Endothelial cell of umbilical vein (primary cell): ENCODE measurements at regions not wholly inside any gene's neighbourhood (a gene's known extent, or its start where the extent isn't known, plus 50 kb on each side); places are given as distances from the start of the nearest gene placed in this dataset.
"Not testable (repeated sequence)": the region's sequence is repeated elsewhere in the genome, so short reads cannot be mapped to it uniquely, and the experiment has no call there.

Experiments used
- BruUV-seq: library from RNA; stranded (reverse); fragments of 400-500 nt; replicated peaks from 2 replicates; lab custom pipeline; 2021; lab: Mats Ljungman, UMichigan
- CTCF ChIA-PET: fragments of 300-600, 350-600 bp; sonication (Branson Sonifier 250); formaldehyde crosslinking; loops from one replicate; lab custom pipeline; 2021; ENCODE audit warnings: antibody characterized with exemption, inconsistent platforms; lab: Charles Lee
- POLR2A ChIA-PET: fragments of 300-600, 350-600 bp; sonication (Branson Sonifier 250); formaldehyde crosslinking; loops from one replicate; lab custom pipeline; 2021; ENCODE audit warnings: antibody characterized with exemption, inconsistent platforms; lab: Charles Lee
- DNase-seq: peaks from one replicate; pipeline ENCODE4 v3.0.0-alpha.2; 2011; ENCODE audit warnings: low read depth, low spot score
- FAIRE-seq: peaks from 2 replicates; lab custom pipeline; 2011; peaks lifted over from hg19 to GRCh38; lab: Jason Lieb, UNC
- H2AFZ ChIP-seq: 2 replicates; pipeline ENCODE4 v1.6.0; 2012; ENCODE audit warnings: low read depth, low read length, control low read depth, inconsistent platforms
- H3K27ac ChIP-seq: 2 replicates; pipeline ENCODE4 v1.5.1; 2011; ENCODE audit warnings: low read depth, mild to moderate bottlenecking, control low read depth, low read length, moderate library complexity; ENCODE audit not compliant: insufficient read depth
- H3K27me3 ChIP-seq, 2 experiments: 2 replicates each; pipeline versions ENCODE4 v1.6.0 to v1.6.1; 2011; ENCODE audit warnings: low read length in 2 of 2, mixed read lengths in 1 of 2; ENCODE audit not compliant: control insufficient read depth in 2 of 2, insufficient read depth in 2 of 2
- H3K36me3 ChIP-seq, 2 experiments: 2 replicates in 1 of 2; 3 replicates in 1 of 2; pipeline ENCODE4 v1.5.1; 2011; ENCODE audit warnings: low read length in 2 of 2, mild to moderate bottlenecking in 1 of 2, moderate library complexity in 1 of 2; ENCODE audit not compliant: control insufficient read depth in 2 of 2, insufficient read depth in 2 of 2; ENCODE audit errors: extremely low read depth in 1 of 2
- H3K4me1 ChIP-seq: 3 replicates; pipeline ENCODE4 v1.5.1; 2011; ENCODE audit warnings: mild to moderate bottlenecking, low read length; ENCODE audit not compliant: control insufficient read depth, insufficient read depth; ENCODE audit errors: extremely low read depth
- H3K4me2 ChIP-seq: 2 replicates; pipeline ENCODE4 v1.6.1; 2011; ENCODE audit warnings: low read length, control low read depth, mixed read lengths; ENCODE audit not compliant: insufficient read depth
- H3K4me3 ChIP-seq, 3 experiments: fragments of 200-600 bp in 1 of 3; sonication (generic), shearing (Covaris generic) in 1 of 3; replicated peaks in 1 of 3; 2 replicates each; pipeline ENCODE4 v1.5.1; 2011 to 2016; ENCODE audit warnings: control low read depth in 3 of 3, low read length in 3 of 3, mild to moderate bottlenecking in 2 of 3, inconsistent platforms in 1 of 3, low read depth in 1 of 3, moderate library complexity in 1 of 3; ENCODE audit not compliant: insufficient read depth in 1 of 3
- H3K79me2 ChIP-seq: 2 replicates; pipeline ENCODE4 v1.6.0; 2012; ENCODE audit warnings: low read length, inconsistent platforms; ENCODE audit not compliant: control insufficient read depth, insufficient read depth
- H3K9ac ChIP-seq: replicated peaks from 2 replicates; pipeline ENCODE3; 2011; ENCODE audit warnings: low read length, control low read depth; ENCODE audit not compliant: insufficient read depth; ENCODE audit errors: extremely low read depth
- H3K9me1 ChIP-seq: replicated peaks from 3 replicates; pipeline ENCODE4 v1.6.0; 2011; ENCODE audit warnings: mild to moderate bottlenecking, low read length; ENCODE audit not compliant: control insufficient read depth, insufficient read depth; ENCODE audit errors: extremely low read depth
- H3K9me3 ChIP-seq: replicated peaks from 2 replicates; pipeline ENCODE4 v1.5.1; 2012; ENCODE audit warnings: low read length, inconsistent platforms; ENCODE audit not compliant: control insufficient read depth, insufficient read depth
- H4K20me1 ChIP-seq: replicated peaks from 2 replicates; pipeline ENCODE3; 2011; ENCODE audit warnings: mild to moderate bottlenecking, low read length; ENCODE audit not compliant: control insufficient read depth, insufficient read depth; ENCODE audit errors: extremely low read depth
- EZH2 ChIP-seq: IDR thresholded peaks from 2 replicates; pipeline ENCODE4 v1.6.1; 2012; ENCODE audit warnings: borderline replicate concordance, low read depth, mild to moderate bottlenecking, moderate library complexity, low read length, inconsistent platforms; ENCODE audit not compliant: severe bottlenecking
- FOS ChIP-seq: IDR thresholded peaks from 2 replicates; pipeline ENCODE4 v1.6.1; 2011; ENCODE audit warnings: mild to moderate bottlenecking, low read length, moderate library complexity, borderline replicate concordance; ENCODE audit not compliant: insufficient read depth
- GATA2 ChIP-seq: IDR thresholded peaks from 2 replicates; pipeline ENCODE4 v1.7.0; 2011; ENCODE audit warnings: low read depth, mild to moderate bottlenecking, moderate library complexity, mixed read lengths, low read length; ENCODE audit not compliant: insufficient read length, insufficient read depth
- MAX ChIP-seq: IDR thresholded peaks from 2 replicates; pipeline ENCODE4 v1.6.1; 2011; ENCODE audit not compliant: insufficient read depth, insufficient read length
- POLR2A ChIP-seq: IDR thresholded peaks from 2 replicates; pipeline ENCODE4 v1.6.1; 2012; ENCODE audit warnings: low read depth, mild to moderate bottlenecking, control low read depth, low read length
- POLR2AphosphoS5 ChIP-seq: IDR thresholded peaks from 2 replicates; pipeline ENCODE4 v1.6.1; 2012; ENCODE audit warnings: low read depth, mild to moderate bottlenecking, control low read depth, low read length, moderate library complexity; ENCODE audit not compliant: insufficient read depth
- dilution Hi-C: fragments of 300-500 bp; cut with MboI; formaldehyde crosslinking; loops from one replicate; pipeline ENCODE4 v1.15.0; 2019; ENCODE audit warnings: low sequenced_read_pairs; ENCODE audit not compliant: extremely low pct_ligation_motif_present
- intact Hi-C: fragments of 100-400 bp; cut with micrococcal nuclease; formaldehyde crosslinking; loops from one replicate; pipeline ENCODE4 v1.10.0; 2022

GRCh38 chr11:23797624-23798419 lies 699.0 kb upstream of the LUZP2 start:
- intact Hi-C loops = no loop called here

GRCh38 chr11:23834306-23834705 lies 662.5 kb upstream of the LUZP2 start:
- H3K4me2 ChIP-seq, H3K9me1 ChIP-seq, intact Hi-C loops, H3K27me3 ChIP-seq, FAIRE-seq, H3K27ac ChIP-seq, H3K9me3 ChIP-seq, H2AFZ ChIP-seq, H4K20me1 ChIP-seq, dilution Hi-C loops, H3K79me2 ChIP-seq, H3K4me1 ChIP-seq, H3K4me3 ChIP-seq, H3K36me3 ChIP-seq, H3K9ac ChIP-seq, DNase-seq, POLR2A ChIA-PET, BruUV-seq: not testable (repeated sequence)
- CTCF ChIA-PET = interaction anchor here (1.0 to 1.3 kb wide), 3 partner anchors 10 to 720 kb away, joined by 3 read pairs; no protein-coding TSS in a partner anchor

More at GRCh38 chr11:23797624-23798419, 699.0 kb upstream of the LUZP2 start:
- CTCF ChIA-PET = no interaction called here
- Histone ChIP-seq H3K79me2 (no peaks in the 10 kb centered on the region), H3K36me3 (no peaks in the 10 kb centered on the region), H4K20me1 (no peaks in the 10 kb centered on the region), H3K4me3 (no peak overlapping the region), H3K27me3 (no peaks in the 10 kb centered on the region), H3K27ac (no peak overlapping the region), H2AFZ (no peak overlapping the region), H3K4me1 (no peaks in the 10 kb centered on the region), H3K4me2 (no peak overlapping the region), H3K9ac (no peak overlapping the region), H3K9me1 (no peaks in the 10 kb centered on the region), H3K9me3 (no peaks in the 10 kb centered on the region)
- POLR2A ChIA-PET = no interaction called here
- dilution Hi-C loops = no loop called here
- FAIRE-seq = no peak
- BruUV-seq = no TSS peak
- TF ChIP-seq POLR2AphosphoS5 = no peak
- no peak for TF ChIP-seq POLR2A
- TF ChIP-seq FOS = no peak
- no peak for TF ChIP-seq EZH2
- TF ChIP-seq GATA2 = no peak
- no peak for TF ChIP-seq MAX
- DNase-seq = no peak
